HFF-Myc (cell line): ENCODE measurements at regions not wholly inside any gene's neighbourhood (a gene's known extent, or its start where the extent isn't known, plus 50 kb on each side); places are given as distances from the start of the nearest gene placed in this dataset.
A peak's percentile ranks its signal among the peaks of the same experiment; 100 is the strongest.

Experiments
- DNase-seq: peaks from one replicate; pipeline ENCODE4 v3.0.0-alpha.2; 2011; ENCODE audit warnings: low read depth; ENCODE audit errors: extremely low read depth
- H3K4me3 ChIP-seq: replicated peaks from 2 replicates; pipeline ENCODE4 v1.5.1; 2011; ENCODE audit warnings: low read depth, mild to moderate bottlenecking, control low read depth, low read length
- TF ChIP-seq, protein P1 (sequence below): IDR thresholded peaks from 2 replicates; pipeline ENCODE4 v1.5.1; 2012; ENCODE audit warnings: mild to moderate bottlenecking, low read depth, low read length, control low read depth; ENCODE audit errors: missing control alignments

DNA sequence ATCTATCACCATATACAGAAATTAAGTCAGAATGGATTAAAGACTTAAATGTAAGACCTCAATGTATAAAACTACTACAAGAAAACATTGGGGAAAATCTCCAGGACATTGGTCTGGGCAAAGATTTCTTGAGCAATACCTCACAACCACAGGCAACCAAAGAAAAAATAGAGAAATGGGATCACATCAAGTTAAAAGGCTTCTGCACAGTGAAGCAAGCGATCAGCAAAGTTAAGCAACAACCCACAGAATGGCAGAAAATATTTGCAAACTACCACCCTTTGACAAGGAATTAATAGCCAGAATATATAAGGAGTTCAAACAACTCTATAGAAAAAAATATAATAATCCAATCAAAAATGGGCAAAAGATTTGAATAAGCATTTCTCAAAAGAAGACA, 236.9 kb upstream of the EMCN start:
- DNase-seq: no peak
- TF ChIP-seq, protein P1, sequence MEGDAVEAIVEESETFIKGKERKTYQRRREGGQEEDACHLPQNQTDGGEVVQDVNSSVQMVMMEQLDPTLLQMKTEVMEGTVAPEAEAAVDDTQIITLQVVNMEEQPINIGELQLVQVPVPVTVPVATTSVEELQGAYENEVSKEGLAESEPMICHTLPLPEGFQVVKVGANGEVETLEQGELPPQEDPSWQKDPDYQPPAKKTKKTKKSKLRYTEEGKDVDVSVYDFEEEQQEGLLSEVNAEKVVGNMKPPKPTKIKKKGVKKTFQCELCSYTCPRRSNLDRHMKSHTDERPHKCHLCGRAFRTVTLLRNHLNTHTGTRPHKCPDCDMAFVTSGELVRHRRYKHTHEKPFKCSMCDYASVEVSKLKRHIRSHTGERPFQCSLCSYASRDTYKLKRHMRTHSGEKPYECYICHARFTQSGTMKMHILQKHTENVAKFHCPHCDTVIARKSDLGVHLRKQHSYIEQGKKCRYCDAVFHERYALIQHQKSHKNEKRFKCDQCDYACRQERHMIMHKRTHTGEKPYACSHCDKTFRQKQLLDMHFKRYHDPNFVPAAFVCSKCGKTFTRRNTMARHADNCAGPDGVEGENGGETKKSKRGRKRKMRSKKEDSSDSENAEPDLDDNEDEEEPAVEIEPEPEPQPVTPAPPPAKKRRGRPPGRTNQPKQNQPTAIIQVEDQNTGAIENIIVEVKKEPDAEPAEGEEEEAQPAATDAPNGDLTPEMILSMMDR: no peak
- H3K4me3 ChIP-seq: no peak overlapping the region

- TF ChIP-seq, protein P1: no peak
- H3K4me3 ChIP-seq: no peak overlapping the region
- DNase-seq: no peak
Measured at GRCh38 chr4:100746141-100746739, 228.4 kb upstream of the EMCN start.

DNA sequence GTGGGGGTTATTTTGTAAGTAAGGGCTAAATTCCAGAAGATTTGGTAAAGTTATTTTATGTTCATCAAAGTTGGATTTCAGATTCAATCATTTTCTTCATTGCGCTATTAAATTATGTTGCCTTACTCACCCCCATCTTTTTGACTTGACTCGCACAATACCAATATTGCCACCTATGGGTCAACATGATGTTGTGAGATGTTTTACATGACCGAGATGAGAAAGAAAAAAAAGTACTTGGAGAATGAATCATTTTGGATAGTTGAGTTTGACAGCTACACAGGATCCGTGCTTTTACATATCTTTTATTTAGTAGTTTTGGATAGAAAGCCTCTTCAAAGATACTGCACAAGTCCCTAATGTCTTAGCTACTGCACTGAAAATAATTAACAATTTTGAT, 224.2 kb upstream of the EMCN start:
- no peak for DNase-seq
- TF ChIP-seq, protein P1: peak; percentile 24
- no peak overlapping the region for H3K4me3 ChIP-seq

DNA sequence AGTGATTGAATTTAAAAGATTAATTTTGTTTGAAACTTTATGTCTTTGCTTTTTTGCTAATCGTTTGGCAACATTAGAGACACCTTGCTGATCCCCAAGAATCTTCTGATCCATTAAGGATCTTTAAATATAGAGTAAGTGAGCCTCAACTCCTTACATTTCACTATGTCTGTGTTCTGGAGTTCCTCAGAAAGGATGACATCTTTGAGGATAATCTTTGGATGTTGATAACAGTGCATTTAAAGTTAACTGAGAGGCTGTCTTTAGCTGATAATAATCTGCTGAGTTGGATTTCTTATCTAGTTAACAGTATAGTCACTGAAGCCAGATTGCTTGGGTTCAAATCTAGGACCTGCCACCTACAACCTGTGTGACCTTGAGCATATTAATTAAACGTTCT, 221.6 kb upstream of the EMCN start:
- no peak for DNase-seq
- no peak overlapping the region for H3K4me3 ChIP-seq
- TF ChIP-seq, protein P1: no peak

GRCh38 chr4:100738196-100739165, 220.7 kb upstream of the EMCN start:
- TF ChIP-seq, protein P1: no peak
- DNase-seq: peak; percentile 90
- no peak overlapping the region for H3K4me3 ChIP-seq

- DNase-seq: peak; percentile 85
- H3K4me3 ChIP-seq: no peak overlapping the region
- TF ChIP-seq, protein P1: no peak
Measured at GRCh38 chr4:100736641-100737451, 219.0 kb upstream of the EMCN start.
